ENCODE measurements at regions not wholly inside any gene's neighbourhood (a gene's known extent, or its start where the extent isn't known, plus 50 kb on each side); places are given as distances from the start of the nearest gene placed in this dataset.
A peak's percentile ranks its signal among the peaks of the same experiment; 100 is the strongest.

GRCh38 chr3:30269751-30270445 lies 336.5 kb upstream of the TGFBR2 start:
- no peak for DNase-seq

GRCh38 chr3:30271781-30272180 lies 334.6 kb upstream of the TGFBR2 start:
- no peak for DNase-seq

DNA sequence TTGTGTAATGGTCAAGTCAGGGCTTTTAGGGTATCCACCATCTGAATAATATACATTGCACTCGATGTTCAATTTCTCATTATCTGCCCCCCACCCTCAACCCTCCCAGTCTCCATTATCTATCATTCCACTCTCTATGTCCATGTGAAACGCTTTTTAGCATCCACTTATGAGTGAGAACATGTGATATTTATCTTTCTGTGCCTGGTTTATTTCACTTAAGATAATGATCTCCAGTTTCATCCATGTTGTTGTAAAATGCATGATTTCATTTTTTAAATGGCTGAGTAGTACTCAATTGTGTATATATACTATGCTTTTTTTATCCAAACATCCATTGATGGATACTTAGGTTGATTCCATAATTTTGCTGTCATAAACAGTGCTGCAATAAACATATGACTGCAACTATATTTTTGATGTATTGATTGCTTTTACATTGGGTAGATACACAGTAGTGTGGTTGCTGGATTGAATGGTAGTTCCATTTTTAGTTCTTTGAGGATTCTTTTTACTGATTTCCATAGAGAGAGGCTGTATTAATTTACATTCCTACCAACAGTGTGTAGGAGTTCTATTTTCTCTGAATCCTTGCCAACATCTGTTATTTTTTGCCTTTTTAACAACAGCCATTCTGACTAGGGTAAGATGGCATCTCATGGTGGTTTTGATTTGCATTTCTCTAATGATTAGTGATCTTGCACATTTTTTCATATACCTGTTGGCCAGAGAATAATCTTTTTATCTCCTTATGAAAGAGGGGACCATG lies 332.9 kb upstream of the TGFBR2 start:
- DNase-seq = peak; percentile 49

DNA sequence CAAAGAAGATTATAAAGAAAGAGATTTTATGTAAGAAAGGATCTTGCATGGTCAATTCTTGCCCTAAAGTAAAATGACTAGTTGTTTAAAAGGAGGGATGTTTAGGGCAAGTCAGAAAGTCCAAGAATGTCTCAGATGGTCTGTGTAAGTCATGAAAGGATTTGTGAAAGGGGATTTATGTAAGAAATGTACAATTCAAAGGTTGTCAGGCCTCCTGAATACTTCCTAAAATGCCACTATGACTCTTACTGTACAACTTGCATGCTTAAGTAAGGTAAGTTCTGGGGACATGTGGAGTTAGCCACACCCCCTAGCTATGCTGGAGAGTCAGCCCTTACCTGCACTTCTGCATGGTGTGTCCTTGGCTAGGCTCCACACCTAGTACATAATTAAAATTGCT lies 328.9 kb upstream of the TGFBR2 start:
- DNase-seq = no peak

- DNase-seq = peak; percentile 32
These were observed 324.9 kb upstream of the TGFBR2 start for GRCh38 chr3:30281526-30281925.

DNA sequence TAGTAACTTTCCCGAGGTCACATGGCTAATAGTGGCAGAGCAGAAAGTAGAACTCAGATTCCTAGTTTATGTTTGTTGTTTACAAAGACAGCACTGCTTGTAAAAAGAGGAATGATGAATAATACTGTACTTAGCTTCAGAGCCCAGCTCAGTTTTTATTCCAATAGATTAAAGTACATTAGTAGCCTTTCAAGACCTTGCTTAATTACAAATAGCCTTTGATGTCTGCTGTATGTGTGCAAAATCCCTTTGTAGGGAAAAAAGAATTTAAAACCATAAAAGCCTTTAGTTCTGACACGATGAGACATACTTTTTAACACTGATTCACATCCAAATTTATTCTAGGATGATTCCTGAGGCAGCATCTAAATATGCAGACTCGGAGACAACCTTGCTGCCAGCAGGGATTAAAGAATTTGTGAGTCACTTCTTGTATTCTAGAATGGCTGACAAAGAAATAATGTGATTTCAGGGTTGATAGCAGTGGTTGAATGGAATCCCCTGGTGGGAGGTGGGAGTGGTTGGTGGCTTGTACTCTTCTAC lies 324.2 kb upstream of the TGFBR2 start:
- DNase-seq = peak; percentile 98

DNA sequence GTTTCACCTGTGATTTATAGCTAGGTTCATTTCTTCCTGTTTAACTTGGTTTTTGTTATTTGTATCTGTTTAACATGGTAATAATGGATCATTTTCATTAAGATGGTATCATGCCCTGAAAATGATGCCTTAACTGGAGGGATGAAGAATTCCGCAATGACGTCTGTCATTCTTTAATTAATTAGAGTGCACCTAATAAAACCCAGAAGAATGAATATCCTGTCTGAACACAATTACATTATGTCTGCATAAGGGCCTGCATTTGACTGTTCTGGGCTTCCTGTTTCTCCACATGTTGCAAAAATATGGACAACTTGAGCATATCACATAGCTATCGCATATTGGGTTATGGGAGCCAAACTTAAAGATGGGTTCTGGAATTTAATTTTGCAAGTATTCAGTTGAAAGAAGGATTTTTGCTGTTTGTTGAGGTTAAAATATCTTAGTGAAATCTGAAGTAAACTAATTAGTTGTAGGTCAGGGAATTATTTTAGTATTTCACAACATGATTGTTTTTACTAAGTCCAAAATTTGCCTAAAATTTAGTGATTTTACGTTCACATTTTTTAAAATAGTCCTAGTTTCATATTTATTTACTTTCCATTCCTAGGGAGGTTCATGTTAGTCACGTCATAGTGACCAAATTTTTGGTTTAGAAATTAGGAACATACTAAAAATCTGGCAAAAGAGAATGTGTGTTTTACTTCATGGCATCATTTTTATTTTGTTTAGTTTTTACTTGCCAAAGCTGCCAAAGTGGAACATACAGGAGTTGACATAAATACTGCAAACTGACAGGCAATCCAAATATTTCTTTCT lies 321.0 kb upstream of the TGFBR2 start:
- peak; percentile 31 for DNase-seq

GRCh38 chr3:30286007-30286669 lies 320.3 kb upstream of the TGFBR2 start:
- peak; percentile 96 for DNase-seq

DNA sequence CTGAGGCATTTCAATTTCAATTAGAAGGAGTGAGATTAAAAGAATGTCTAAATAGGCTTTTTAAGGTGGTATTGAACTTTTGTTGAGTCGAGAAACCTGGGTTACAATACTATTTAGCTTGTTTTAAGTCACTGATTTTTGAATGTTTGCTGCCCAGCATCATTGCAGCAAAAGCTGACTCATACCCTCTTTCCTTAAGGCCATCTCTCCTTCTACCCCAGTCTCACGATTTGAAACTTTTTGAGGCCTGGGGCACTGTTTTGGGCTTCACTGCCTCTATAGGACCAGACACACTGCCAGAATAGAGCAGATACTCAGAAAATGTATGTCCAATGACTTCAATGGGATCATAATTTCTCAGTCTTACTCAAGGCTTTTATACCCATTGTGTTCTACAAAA lies 319.6 kb upstream of the TGFBR2 start:
- DNase-seq = no peak

DNA sequence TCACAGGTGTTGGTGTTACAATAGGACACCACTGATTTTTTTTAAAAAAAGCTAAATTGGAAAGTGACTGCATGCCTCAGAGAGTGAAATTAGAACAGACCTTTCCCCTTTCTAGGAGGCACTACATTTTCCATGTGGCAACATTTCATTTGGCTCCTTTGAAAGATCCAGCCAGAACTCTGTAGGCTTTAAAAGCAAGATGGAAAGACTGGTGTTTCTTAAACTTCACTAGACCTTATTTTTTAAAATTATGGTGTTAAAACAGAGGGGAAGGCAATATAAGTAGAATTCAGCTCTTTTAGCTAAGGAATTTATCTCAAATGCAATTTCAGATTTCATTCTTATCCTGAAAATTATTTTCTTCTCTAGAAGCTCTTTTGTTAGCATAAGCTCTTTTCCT lies 317.6 kb upstream of the TGFBR2 start:
- DNase-seq = no peak

GRCh38 chr3:30289324-30289723 lies 317.1 kb upstream of the TGFBR2 start:
- no peak for DNase-seq

DNA sequence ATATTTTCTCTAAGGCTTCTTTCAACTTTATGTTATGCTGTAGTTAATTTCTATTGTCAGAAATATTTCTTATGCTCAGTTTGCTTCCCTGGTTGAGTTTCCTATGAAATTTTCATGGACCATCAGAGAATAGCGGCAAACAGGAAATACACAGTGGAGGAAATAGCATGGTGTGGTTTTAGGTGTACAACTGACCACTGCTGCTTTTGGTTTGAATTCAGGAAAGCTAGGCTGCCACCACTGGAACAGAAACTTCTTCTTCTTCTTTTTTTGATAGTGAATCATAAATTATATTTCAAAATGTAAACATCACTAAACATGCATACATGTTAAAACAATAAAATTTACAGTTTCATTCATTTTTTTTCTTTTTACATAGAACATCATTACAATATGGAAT lies 316.6 kb upstream of the TGFBR2 start:
- no peak for DNase-seq

- DNase-seq = no peak
These were observed 315.9 kb upstream of the TGFBR2 start for GRCh38 chr3:30290479-30290878.

DNA sequence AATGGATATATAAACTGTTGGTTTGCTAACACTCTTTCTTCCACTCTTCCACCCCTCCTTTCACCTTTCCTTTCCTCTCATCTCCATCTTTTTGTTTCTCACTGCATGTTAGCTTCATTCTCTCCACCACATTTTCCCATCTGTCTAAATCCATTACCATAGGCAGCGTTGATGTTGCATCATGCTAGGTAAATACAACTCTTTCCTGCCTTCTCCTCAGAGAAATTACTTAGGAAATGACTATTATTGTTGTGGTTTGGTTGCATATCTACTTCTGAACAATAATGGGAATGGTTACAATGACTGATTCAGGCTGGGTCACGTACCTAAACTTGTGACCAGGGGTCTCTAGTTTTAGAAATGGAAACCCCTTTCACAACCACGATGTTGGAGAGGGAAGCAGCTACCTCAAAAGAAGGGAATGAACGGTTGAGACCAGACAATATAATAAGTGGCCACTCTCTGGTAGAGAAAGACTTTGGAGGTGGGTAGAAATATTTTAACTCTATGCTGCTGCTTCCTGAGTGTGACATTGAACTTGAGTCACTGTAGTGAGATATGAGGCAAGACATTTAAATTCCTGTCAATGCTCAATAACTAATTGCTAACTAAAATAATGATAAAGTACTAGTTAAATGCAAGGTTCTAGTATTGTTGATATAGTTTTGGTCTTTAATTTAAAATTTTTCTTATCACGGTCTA lies 314.1 kb upstream of the TGFBR2 start:
- DNase-seq = peak; percentile 88

DNA sequence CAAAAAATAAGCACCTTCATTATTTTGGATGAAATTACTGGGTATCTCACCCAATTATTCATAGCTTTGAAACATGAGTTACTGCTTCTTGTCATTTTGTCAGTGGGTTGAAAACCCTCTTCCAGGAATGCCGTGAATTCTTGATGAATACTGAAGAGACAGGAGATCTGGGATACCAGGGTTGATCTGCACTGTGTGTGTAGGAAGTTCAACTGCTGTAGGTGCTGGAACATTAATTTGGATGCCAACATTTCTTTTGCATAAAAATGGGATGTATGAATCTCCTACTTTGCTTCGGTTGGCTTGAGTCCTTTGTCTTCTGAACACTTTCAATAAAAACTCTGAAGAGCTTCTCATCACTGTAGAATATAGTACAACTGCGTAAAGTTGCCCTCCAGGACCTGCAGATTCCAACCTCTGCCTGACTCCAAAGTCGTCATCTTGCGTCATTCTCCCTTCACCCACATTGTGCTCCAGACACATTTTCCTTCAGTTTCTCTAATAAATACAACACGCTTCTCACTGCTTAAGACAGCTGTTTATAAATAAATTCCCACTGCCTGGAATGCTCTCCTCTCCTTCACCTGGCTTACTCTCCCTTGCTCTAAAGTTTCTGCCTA lies 312.7 kb upstream of the TGFBR2 start:
- no peak for DNase-seq

DNA sequence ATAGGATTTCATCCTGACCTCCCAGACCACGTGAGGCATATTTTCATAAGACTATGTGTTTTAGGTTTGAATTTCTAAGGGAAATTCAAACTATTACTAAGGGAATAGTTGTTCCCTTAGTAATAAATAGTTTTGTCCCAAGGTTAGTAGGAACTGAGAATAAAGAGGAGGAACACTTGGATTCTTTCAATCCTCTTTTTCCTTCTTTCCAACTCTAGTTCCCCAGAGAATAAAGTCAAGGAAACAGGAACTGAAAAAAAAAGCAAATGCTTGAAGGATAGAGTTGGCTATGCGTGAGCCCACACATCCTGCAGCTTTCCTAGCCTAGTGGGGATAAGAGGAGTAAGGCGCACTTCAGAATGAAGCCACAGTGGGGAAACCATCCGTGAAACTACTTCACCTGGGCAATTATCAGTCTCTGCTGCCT lies 312.1 kb upstream of the TGFBR2 start:
- peak; percentile 90 for DNase-seq

- DNase-seq = no peak
These were observed 309.3 kb upstream of the TGFBR2 start for GRCh38 chr3:30297112-30297511.

DNA sequence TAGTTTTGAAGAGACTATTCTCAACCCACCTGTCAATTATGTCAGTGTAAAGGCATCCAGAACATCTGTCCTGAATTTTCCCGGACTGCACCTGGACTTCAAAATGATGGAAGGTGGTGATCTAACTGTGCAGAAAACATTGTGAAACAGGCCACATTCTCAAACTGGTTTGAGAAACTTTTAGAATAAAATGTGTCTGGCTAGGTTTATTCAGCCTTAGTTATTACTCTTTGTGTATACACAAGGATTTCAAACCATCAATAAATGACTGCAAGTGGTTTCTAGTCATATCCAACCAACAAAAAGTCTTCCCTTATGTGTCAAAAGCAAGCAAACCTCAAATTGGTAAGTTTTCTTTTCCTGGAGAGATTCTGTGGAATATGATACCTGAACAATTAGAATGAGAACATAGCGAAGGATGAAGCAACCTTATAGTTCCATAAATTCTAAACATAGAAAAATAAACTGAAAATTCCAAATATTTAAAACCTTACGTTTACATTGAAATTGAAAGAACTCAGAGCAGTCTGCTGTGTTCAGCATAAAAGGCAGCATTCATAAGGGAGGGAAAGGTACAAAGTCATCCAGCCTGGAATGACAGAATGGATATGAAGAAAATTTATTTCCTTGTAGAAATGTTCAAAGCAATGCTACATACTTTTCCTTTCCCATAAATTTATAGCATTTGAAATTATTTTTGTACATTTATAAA lies 306.6 kb upstream of the TGFBR2 start:
- DNase-seq = peak; percentile 50

GRCh38 chr3:30300809-30301208 lies 305.6 kb upstream of the TGFBR2 start:
- no peak for DNase-seq

- DNase-seq = peak; percentile 47
These were observed 304.4 kb upstream of the TGFBR2 start for GRCh38 chr3:30302027-30302426.

DNA sequence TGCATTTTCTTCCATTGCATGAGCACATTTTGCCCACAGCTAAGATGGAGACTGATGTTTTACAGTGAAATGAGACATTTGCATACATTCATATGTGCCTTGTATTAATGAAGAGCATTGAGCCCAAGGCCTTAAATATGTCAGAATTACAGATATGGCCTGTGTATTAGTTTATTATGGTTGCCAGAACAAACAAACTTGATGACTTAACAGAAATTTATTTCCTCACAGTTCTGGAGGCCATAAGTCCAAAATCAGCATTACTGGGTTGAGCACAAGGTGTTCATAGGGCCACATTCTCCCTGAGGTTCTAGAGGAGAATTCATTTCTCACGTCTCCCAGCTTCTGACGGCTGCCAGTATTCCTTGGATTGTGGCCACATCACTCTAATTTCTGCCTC lies 302.6 kb upstream of the TGFBR2 start:
- no peak for DNase-seq
